IMR-90 (cell line): ENCODE measurements at regions not wholly inside any gene's neighbourhood (a gene's known extent, or its start where the extent isn't known, plus 50 kb on each side); places are given as distances from the start of the nearest gene placed in this dataset.

Experiments used
- ATAC-seq: fragments of 200-7000 bp; cut with Tn5 transposase; 2 replicates; pipeline ENCODE4 v1.9.1; 2020; ENCODE audit warnings: low read depth, mild to moderate bottlenecking, moderate library complexity
- BruUV-seq: library from RNA; stranded (reverse); fragments of 400-500 nt; replicated peaks from 2 replicates; lab custom pipeline; 2021; lab: Mats Ljungman, UMichigan
- CTCF ChIA-PET: fragments of 300-600 bp; formaldehyde crosslinking; extraction: SDS; loops from one replicate; lab custom pipeline; 2021; ENCODE audit warnings: antibody characterized with exemption; lab: Yijun Ruan, JAX
- POLR2A ChIA-PET: fragments of 300-600 bp; sonication (Branson Sonifier 250); formaldehyde crosslinking; loops from one replicate; lab custom pipeline; 2022; ENCODE audit warnings: antibody characterized with exemption; ENCODE audit not compliant: unreplicated experiment; lab: Charles Lee
- DNase-seq: peaks from one replicate; pipeline ENCODE4 v3.0.0; 2013
- H2AFZ ChIP-seq: replicated peaks from 2 replicates; pipeline ENCODE3; 2013; ENCODE audit warnings: low read length, mild to moderate bottlenecking; ENCODE audit not compliant: poor library complexity
- H2AK5ac ChIP-seq: 2 replicates; pipeline ENCODE4 v1.6.1; 2013; ENCODE audit warnings: low read depth, low read length, inconsistent platforms
- H2AK9ac ChIP-seq: replicated peaks from 2 replicates; pipeline ENCODE3; 2013; ENCODE audit warnings: mild to moderate bottlenecking, low read depth, low read length, moderate library complexity; ENCODE audit not compliant: poor library complexity
- H2BK120ac ChIP-seq: 2 replicates; pipeline ENCODE4 v1.6.1; 2013; ENCODE audit warnings: low read depth, low read length, inconsistent platforms
- H2BK15ac ChIP-seq: 3 replicates; pipeline ENCODE4 v1.6.1; 2013; ENCODE audit warnings: low read depth, low read length, inconsistent platforms
- H2BK20ac ChIP-seq: 2 replicates; pipeline ENCODE4 v1.6.1; 2013; ENCODE audit warnings: low read depth, mild to moderate bottlenecking, inconsistent platforms, low read length, moderate library complexity
- H2BK5ac ChIP-seq: 2 replicates; pipeline ENCODE4 v1.6.1; 2013; ENCODE audit warnings: mild to moderate bottlenecking, low read depth, low read length, inconsistent platforms; ENCODE audit not compliant: poor library complexity, severe bottlenecking
- H3K14ac ChIP-seq: replicated peaks from 2 replicates; pipeline ENCODE4 v1.6.1; 2013; ENCODE audit warnings: low read depth, low read length, inconsistent platforms
- H3K18ac ChIP-seq: 2 replicates; pipeline ENCODE4 v1.6.1; 2013; ENCODE audit warnings: low read depth, low read length, control low read depth
- H3K23ac ChIP-seq: 2 replicates; pipeline ENCODE4 v1.6.1; 2013; ENCODE audit warnings: low read depth, low read length, inconsistent platforms
- H3K27ac ChIP-seq: 2 replicates; pipeline ENCODE4 v1.5.1; 2013; ENCODE audit warnings: mild to moderate bottlenecking, control low read depth, low read length; ENCODE audit not compliant: insufficient read depth
- H3K27me3 ChIP-seq: 2 replicates; pipeline ENCODE4 v1.6.1; 2013; ENCODE audit warnings: low read length; ENCODE audit not compliant: control insufficient read depth, insufficient read depth
- H3K36me3 ChIP-seq: 2 replicates; pipeline ENCODE4 v1.6.1; 2013; ENCODE audit warnings: low read length, mixed read lengths; ENCODE audit not compliant: control insufficient read depth, insufficient read depth
- H3K4ac ChIP-seq: 2 replicates; pipeline ENCODE4 v1.6.1; 2013; ENCODE audit warnings: low read depth, low read length, inconsistent platforms
- H3K4me1 ChIP-seq: 2 replicates; pipeline ENCODE4 v1.6.1; 2013; ENCODE audit warnings: low read length, mixed read lengths; ENCODE audit not compliant: control insufficient read depth, insufficient read depth
- H3K4me2 ChIP-seq: 2 replicates; pipeline ENCODE4 v1.6.1; 2013; ENCODE audit warnings: low read depth, mild to moderate bottlenecking, control low read depth, low read length, moderate library complexity
- H3K4me3 ChIP-seq: 2 replicates; pipeline ENCODE4 v1.5.1; 2013; ENCODE audit warnings: low read depth, mild to moderate bottlenecking, control low read depth, low read length, moderate library complexity; ENCODE audit not compliant: insufficient read depth
- H3K56ac ChIP-seq: 2 replicates; pipeline ENCODE4 v1.6.1; 2013; ENCODE audit warnings: low read length, inconsistent platforms; ENCODE audit not compliant: insufficient read depth; ENCODE audit errors: extremely low read depth
- H3K79me1 ChIP-seq, 2 experiments: 2 replicates each; pipeline ENCODE4 v1.6.1; 2013; ENCODE audit warnings: low read length in 2 of 2, inconsistent platforms in 1 of 2, low read depth in 1 of 2
- H3K9ac ChIP-seq: 2 replicates; pipeline ENCODE4 v1.6.1; 2013; ENCODE audit warnings: low read depth, low read length, control low read depth
- H3K9me1 ChIP-seq: 2 replicates; pipeline ENCODE4 v1.6.1; 2013; ENCODE audit warnings: low read length, inconsistent platforms; ENCODE audit not compliant: insufficient read depth
- H3K9me3 ChIP-seq: 2 replicates; pipeline ENCODE4 v1.6.1; 2013; ENCODE audit warnings: low read length; ENCODE audit not compliant: control insufficient read depth, insufficient read depth
- H4K20me1 ChIP-seq: 2 replicates; pipeline ENCODE4 v1.6.1; 2013; ENCODE audit warnings: low read length, inconsistent platforms; ENCODE audit not compliant: insufficient read depth
- H4K5ac ChIP-seq: 2 replicates; pipeline ENCODE4 v1.6.1; 2013; ENCODE audit warnings: mild to moderate bottlenecking, low read depth, low read length, control low read depth
- H4K8ac ChIP-seq, 2 experiments: 2 replicates each; pipeline ENCODE4 v1.6.1; 2013; ENCODE audit warnings: low read depth in 2 of 2, low read length in 2 of 2, control low read depth in 1 of 2, inconsistent platforms in 1 of 2
- H4K91ac ChIP-seq: 2 replicates; pipeline ENCODE4 v1.6.1; 2013; ENCODE audit warnings: low read depth, low read length, inconsistent platforms; ENCODE audit not compliant: insufficient read depth
- CEBPB ChIP-seq: IDR thresholded peaks from 2 replicates; pipeline ENCODE4 v1.6.1; 2012; ENCODE audit warnings: low read depth, low read length, improper control_type of control experiment
- CHD1 ChIP-seq: IDR thresholded peaks from 2 replicates; pipeline ENCODE4 v1.6.1; 2012; ENCODE audit warnings: low read depth, low read length, improper control_type of control experiment
- CTCF ChIP-seq: conservative IDR thresholded peaks from 2 replicates; pipeline ENCODE4 v1.5.1; 2012; ENCODE audit warnings: mild to moderate bottlenecking, low read depth, low read length, improper control_type of control experiment
- ELK1 ChIP-seq: fragments of 150-350 bp; IDR thresholded peaks from 2 replicates; pipeline ENCODE4 v1.6.1; 2016; ENCODE audit warnings: low read depth, mild to moderate bottlenecking, low read length, moderate library complexity, borderline replicate concordance
- FOS ChIP-seq: fragments of 150-350 bp; IDR thresholded peaks from 2 replicates; pipeline ENCODE4 v1.6.1; 2016; ENCODE audit warnings: low read depth, low read length
- MAFK ChIP-seq: IDR thresholded peaks from 2 replicates; pipeline ENCODE4 v1.6.1; 2012; ENCODE audit warnings: low read depth, low read length, improper control_type of control experiment
- MAZ ChIP-seq: IDR thresholded peaks from 2 replicates; pipeline ENCODE4 v1.6.1; 2012; ENCODE audit warnings: low read depth, mild to moderate bottlenecking, low read length, improper control_type of control experiment, moderate library complexity, borderline replicate concordance
- MXI1 ChIP-seq: IDR thresholded peaks from 2 replicates; pipeline ENCODE4 v1.6.1; 2012; ENCODE audit warnings: low read depth, mild to moderate bottlenecking, low read length, moderate library complexity, borderline replicate concordance
- NFE2L2 ChIP-seq: fragments of 150-350 bp; IDR thresholded peaks from 2 replicates; pipeline ENCODE4 v1.6.1; 2016; ENCODE audit warnings: low read depth, mild to moderate bottlenecking, low read length
- POLR2A ChIP-seq: IDR thresholded peaks from 2 replicates; pipeline ENCODE4 v1.6.1; 2012; ENCODE audit warnings: mild to moderate bottlenecking, low read depth, low read length
- RAD21 ChIP-seq: IDR thresholded peaks from 2 replicates; pipeline ENCODE4 v1.6.1; 2012; ENCODE audit warnings: low read length, improper control_type of control experiment
- RCOR1 ChIP-seq: IDR thresholded peaks from 2 replicates; pipeline ENCODE4 v1.6.1; 2012; ENCODE audit warnings: mild to moderate bottlenecking, low read length, improper control_type of control experiment; ENCODE audit not compliant: insufficient replicate concordance
- RFX5 ChIP-seq: IDR thresholded peaks from 2 replicates; pipeline ENCODE4 v1.8.0; 2012; ENCODE audit warnings: low read depth, mild to moderate bottlenecking, low read length, moderate library complexity
- SMC3 ChIP-seq: fragments of 150-350 bp; IDR thresholded peaks from 2 replicates; pipeline ENCODE4 v1.6.1; 2016; ENCODE audit warnings: low read depth, mild to moderate bottlenecking, antibody characterized with exemption, low read length, moderate library complexity
- USF2 ChIP-seq: fragments of 150-350 bp; IDR thresholded peaks from 2 replicates; pipeline ENCODE4 v1.6.1; 2017; ENCODE audit warnings: mild to moderate bottlenecking, antibody characterized with exemption, low read length, low read depth
- WGBS, 2 experiments: methylation state at CpG; one replicate each; pipeline versions ENCODE4 v1.1.5 to v1.1.7; 2013; ENCODE audit warnings: missing lambda C conversion rate in 2 of 2; ENCODE audit not compliant: insufficient read length in 1 of 2; ENCODE audit errors: extremely low coverage in 2 of 2; 5-methylcytosine and 5-hydroxymethylcytosine counted together
- dilution Hi-C: fragments of 300-500 bp; cut with HindIII; formaldehyde crosslinking; loops from one replicate; pipeline ENCODE4 v1.14.3; 2018; ENCODE audit warnings: low sequenced_read_pairs; ENCODE audit not compliant: unreplicated experiment
- in situ Hi-C: fragments of 300-500 bp; cut with MboI; formaldehyde crosslinking; loops from 3 replicates; pipeline ENCODE4 v1.14.3; 2019; ENCODE audit warnings: low sequenced_read_pairs, inconsistent platforms, mixed read lengths
- intact Hi-C: fragments of 100-400 bp; cut with micrococcal nuclease; formaldehyde crosslinking; loops from 2 replicates; pipeline ENCODE4 v1.10.0; 2022

GRCh38 chr2:234816056-234816455 is 135.8 kb upstream of the SH3BP4 start:
- no peak for ATAC-seq
- Histone ChIP-seq H3K4ac (no peak overlapping the region), H2BK15ac (no peak overlapping the region), H3K79me1 (no peaks in the 10 kb centered on the region), H4K20me1 (no peaks in the 10 kb centered on the region), H3K56ac (no peak overlapping the region), H2AK9ac (no peak overlapping the region), H3K18ac (no peak overlapping the region), H2BK20ac (no peak overlapping the region), H3K27ac (no peak overlapping the region), H3K27me3 (peaks cover 9% of the 10 kb centered on the region), H3K36me3 (no peaks in the 10 kb centered on the region), H3K4me1 (no peaks in the 10 kb centered on the region), H3K14ac (no peak overlapping the region), H3K4me2 (no peak overlapping the region), H3K4me3 (no peak overlapping the region), H2AFZ (no peak overlapping the region), H3K9me1 (no peaks in the 10 kb centered on the region), H4K8ac (no peak overlapping the region), H3K9ac (no peak overlapping the region), H3K23ac (no peak overlapping the region), H3K9me3 (no peaks in the 10 kb centered on the region), H4K91ac (no peak overlapping the region), H2AK5ac (no peak overlapping the region), H2BK120ac (no peak overlapping the region), H2BK5ac (no peak overlapping the region), H4K5ac (no peak overlapping the region)
- dilution Hi-C loops: no loop called here
- no peak for TF ChIP-seq SMC3
- TF ChIP-seq POLR2A: no peak
- no peak for TF ChIP-seq CHD1
- TF ChIP-seq CEBPB: no peak
- no peak for TF ChIP-seq RCOR1
- no peak for TF ChIP-seq MAZ
- TF ChIP-seq RFX5: no peak
- no peak for TF ChIP-seq CTCF
- no peak for TF ChIP-seq RAD21
- no peak for TF ChIP-seq USF2
- no peak for TF ChIP-seq ELK1
- no peak for TF ChIP-seq MAFK
- no peak for TF ChIP-seq FOS
- no peak for TF ChIP-seq MXI1
- TF ChIP-seq NFE2L2: no peak
- WGBS, 2 experiments: 86% methylated on average over 1 of the region's 4 CpGs; no CpG with 5 or more reads in 1 of the 2 experiments
- in situ Hi-C loops: no loop called here
- DNase-seq: no peak
- intact Hi-C loops: no loop called here
- ChIA-PET POLR2A (no interaction called here), CTCF (no interaction called here)
- no TSS peak for BruUV-seq
